Neural crest cell (in vitro differentiated cells): ENCODE measurements at regions not wholly inside any gene's neighbourhood (a gene's known extent, or its start where the extent isn't known, plus 50 kb on each side); places are given as distances from the start of the nearest gene placed in this dataset.
"Not testable (repeated sequence)": the region's sequence is repeated elsewhere in the genome, so short reads cannot be mapped to it uniquely, and the experiment has no call there.

Experiments used
- DNase-seq: peaks from one replicate; pipeline ENCODE4 v3.0.0; 2021; ENCODE audit warnings: low read depth, mixed read lengths, low spot score
- H3K27ac Mint-ChIP-seq: one replicate; pipeline ENCODE4 v1.8.0; 2021; ENCODE audit warnings: mild to moderate bottlenecking, mixed read lengths; ENCODE audit not compliant: unreplicated experiment
- H3K27me3 Mint-ChIP-seq: 2 replicates; pipeline ENCODE4 v1.8.0; 2021; ENCODE audit warnings: low read depth, mild to moderate bottlenecking, mixed read lengths
- H3K36me3 Mint-ChIP-seq: 2 replicates; pipeline ENCODE4 v1.8.0; 2021; ENCODE audit warnings: low read depth, mild to moderate bottlenecking, mixed read lengths
- H3K4me1 Mint-ChIP-seq: 2 replicates; pipeline ENCODE4 v1.8.0; 2021; ENCODE audit warnings: mixed read lengths
- H3K4me3 Mint-ChIP-seq: one replicate; pipeline ENCODE4 v1.8.0; 2021; ENCODE audit warnings: mild to moderate bottlenecking, mixed read lengths
- H3K9me3 Mint-ChIP-seq: 2 replicates; pipeline ENCODE4 v1.8.0; 2021; ENCODE audit warnings: mixed read lengths
- TF ChIP-seq, protein P1 (sequence below): fragments of 200-600 bp; sonication (generic); conservative IDR thresholded peaks from 2 replicates; pipeline ENCODE4 v1.5.0; 2021; ENCODE audit warnings: antibody characterized with exemption, mild to moderate bottlenecking

GRCh38 chr16:75957870-75958269 lies 231.6 kb upstream of the CPHXL start:
- H3K27me3 Mint-ChIP-seq, result no peaks in the 10 kb centered on the region
- H3K4me1 Mint-ChIP-seq, result no peaks in the 10 kb centered on the region
- TF ChIP-seq, protein P1, sequence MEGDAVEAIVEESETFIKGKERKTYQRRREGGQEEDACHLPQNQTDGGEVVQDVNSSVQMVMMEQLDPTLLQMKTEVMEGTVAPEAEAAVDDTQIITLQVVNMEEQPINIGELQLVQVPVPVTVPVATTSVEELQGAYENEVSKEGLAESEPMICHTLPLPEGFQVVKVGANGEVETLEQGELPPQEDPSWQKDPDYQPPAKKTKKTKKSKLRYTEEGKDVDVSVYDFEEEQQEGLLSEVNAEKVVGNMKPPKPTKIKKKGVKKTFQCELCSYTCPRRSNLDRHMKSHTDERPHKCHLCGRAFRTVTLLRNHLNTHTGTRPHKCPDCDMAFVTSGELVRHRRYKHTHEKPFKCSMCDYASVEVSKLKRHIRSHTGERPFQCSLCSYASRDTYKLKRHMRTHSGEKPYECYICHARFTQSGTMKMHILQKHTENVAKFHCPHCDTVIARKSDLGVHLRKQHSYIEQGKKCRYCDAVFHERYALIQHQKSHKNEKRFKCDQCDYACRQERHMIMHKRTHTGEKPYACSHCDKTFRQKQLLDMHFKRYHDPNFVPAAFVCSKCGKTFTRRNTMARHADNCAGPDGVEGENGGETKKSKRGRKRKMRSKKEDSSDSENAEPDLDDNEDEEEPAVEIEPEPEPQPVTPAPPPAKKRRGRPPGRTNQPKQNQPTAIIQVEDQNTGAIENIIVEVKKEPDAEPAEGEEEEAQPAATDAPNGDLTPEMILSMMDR, result no peak
- H3K27ac Mint-ChIP-seq, result no peak overlapping the region
- H3K4me3 Mint-ChIP-seq, result no peak overlapping the region
- no peak for DNase-seq
- peaks cover 8% of the 10 kb centered on the region for H3K9me3 Mint-ChIP-seq
- H3K36me3 Mint-ChIP-seq, result no peaks in the 10 kb centered on the region

- H3K4me3 Mint-ChIP-seq, result no peak overlapping the region
- no peak for DNase-seq
- H3K36me3 Mint-ChIP-seq, result no peaks in the 10 kb centered on the region
- peaks cover 16% of the 10 kb centered on the region for H3K27me3 Mint-ChIP-seq
- peaks cover 3% of the 10 kb centered on the region for H3K9me3 Mint-ChIP-seq
- H3K27ac Mint-ChIP-seq, result no peak overlapping the region
- TF ChIP-seq, protein P1, result no peak
- no peaks in the 10 kb centered on the region for H3K4me1 Mint-ChIP-seq
These were observed 239.4 kb upstream of the CPHXL start for GRCh38 chr16:75965504-75966374.

GRCh38 chr16:75969120-75969519 lies 242.8 kb upstream of the CPHXL start:
- not testable (repeated sequence) for H3K27ac Mint-ChIP-seq, H3K4me3 Mint-ChIP-seq, DNase-seq, H3K36me3 Mint-ChIP-seq, H3K4me1 Mint-ChIP-seq, H3K9me3 Mint-ChIP-seq
- peaks cover 16% of the 10 kb centered on the region for H3K27me3 Mint-ChIP-seq

DNA sequence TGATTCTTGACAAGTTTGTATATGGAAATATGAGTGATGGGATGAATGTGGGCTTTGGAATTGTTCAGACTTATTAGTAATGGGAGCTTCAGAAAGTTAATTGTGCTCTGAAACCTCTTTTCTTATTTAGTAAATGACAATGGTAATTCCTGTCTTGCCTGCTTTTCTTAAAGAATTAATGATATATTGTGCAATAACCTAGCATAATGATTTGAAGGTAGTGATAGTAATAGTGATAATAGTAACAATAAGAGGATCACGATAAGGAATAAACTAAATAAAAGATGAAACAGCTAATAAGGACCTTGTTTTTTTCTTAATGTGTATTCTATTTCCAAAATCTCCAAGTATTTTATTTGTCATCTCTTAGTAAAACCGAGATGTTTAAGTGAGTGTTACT lies 245.0 kb upstream of the CPHXL start:
- Mint-ChIP-seq H3K9me3 (no peaks in the 10 kb centered on the region), H3K4me3 (no peak overlapping the region), H3K36me3 (no peaks in the 10 kb centered on the region), H3K4me1 (peaks cover under 1% of the 10 kb centered on the region), H3K27ac (no peak overlapping the region), H3K27me3 (peaks cover 13% of the 10 kb centered on the region)
- TF ChIP-seq, protein P1, result no peak
- DNase-seq, result no peak

- TF ChIP-seq, protein P1, result no peak
- no peaks in the 10 kb centered on the region for H3K27me3 Mint-ChIP-seq
- H3K36me3 Mint-ChIP-seq, result no peaks in the 10 kb centered on the region
- DNase-seq, result no peak
- H3K27ac Mint-ChIP-seq, result no peak overlapping the region
- peaks cover 14% of the 10 kb centered on the region for H3K4me1 Mint-ChIP-seq
- no peak overlapping the region for H3K4me3 Mint-ChIP-seq
- peaks cover 8% of the 10 kb centered on the region for H3K9me3 Mint-ChIP-seq
These were observed 257.0 kb upstream of the CPHXL start for GRCh38 chr16:75983296-75983695.

GRCh38 chr16:75983741-75984381 lies 257.6 kb upstream of the CPHXL start:
- H3K36me3 Mint-ChIP-seq, result no peaks in the 10 kb centered on the region
- no peaks in the 10 kb centered on the region for H3K27me3 Mint-ChIP-seq
- TF ChIP-seq, protein P1, result no peak
- DNase-seq, result no peak
- no peak overlapping the region for H3K27ac Mint-ChIP-seq
- H3K4me3 Mint-ChIP-seq, result no peak overlapping the region
- peaks cover 14% of the 10 kb centered on the region for H3K4me1 Mint-ChIP-seq
- H3K9me3 Mint-ChIP-seq, result peaks cover 5% of the 10 kb centered on the region
